NOMO-1 (cell line): ENCODE measurements at regions not wholly inside any gene's neighbourhood (a gene's known extent, or its start where the extent isn't known, plus 50 kb on each side); places are given as distances from the start of the nearest gene placed in this dataset.
"Not testable (repeated sequence)": the region's sequence is repeated elsewhere in the genome, so short reads cannot be mapped to it uniquely, and the experiment has no call there.

Experiments
- DNase-seq, 2 experiments: peaks; one replicate each; lab custom pipeline; 2025; ENCODE audit not compliant: unreplicated experiment in 2 of 2; lab: John Stamatoyannopoulos, UW

DNA sequence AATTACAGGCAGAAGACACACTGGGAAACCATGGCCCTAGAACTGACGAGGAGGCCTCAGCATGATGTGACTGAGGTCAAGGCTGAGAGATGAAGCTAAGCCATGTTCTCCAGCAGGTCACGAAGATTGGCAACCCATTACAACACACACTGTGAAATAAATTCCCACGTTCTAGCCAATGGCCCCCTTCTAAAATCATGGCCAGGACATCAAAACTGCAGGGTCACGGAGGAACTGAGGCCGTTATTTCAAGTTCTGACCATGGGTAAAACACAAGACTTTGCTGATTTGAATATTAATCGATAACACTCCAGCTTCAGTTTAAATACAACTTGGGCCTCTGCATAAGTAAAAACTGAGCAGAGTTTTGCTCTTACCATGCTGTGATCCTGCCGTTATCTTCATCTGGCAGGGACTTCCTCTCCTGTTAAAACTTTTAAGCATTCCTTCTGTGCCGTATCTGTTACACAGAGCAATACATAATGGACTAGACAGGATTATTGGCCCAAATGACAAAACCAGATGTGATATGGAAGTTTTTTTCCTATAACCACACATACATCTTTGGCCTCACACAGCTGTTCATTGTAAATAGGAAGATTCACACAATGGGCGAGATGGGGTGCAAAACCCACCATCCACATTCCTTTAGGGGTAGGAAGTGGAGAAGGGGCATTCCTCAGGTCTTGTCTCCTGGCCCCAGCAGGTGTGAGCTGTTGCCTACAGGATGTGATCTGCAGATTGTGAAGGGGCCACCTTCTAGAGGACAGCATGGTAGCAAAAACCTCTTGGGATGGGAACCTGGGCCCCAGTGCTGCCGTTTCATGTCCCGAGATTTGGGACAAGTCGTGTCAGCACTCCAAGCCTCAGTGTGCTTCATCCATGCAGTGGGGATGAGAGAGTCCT, 207.4 kb downstream of the OPA1 start:
- DNase-seq, result no peak

DNA sequence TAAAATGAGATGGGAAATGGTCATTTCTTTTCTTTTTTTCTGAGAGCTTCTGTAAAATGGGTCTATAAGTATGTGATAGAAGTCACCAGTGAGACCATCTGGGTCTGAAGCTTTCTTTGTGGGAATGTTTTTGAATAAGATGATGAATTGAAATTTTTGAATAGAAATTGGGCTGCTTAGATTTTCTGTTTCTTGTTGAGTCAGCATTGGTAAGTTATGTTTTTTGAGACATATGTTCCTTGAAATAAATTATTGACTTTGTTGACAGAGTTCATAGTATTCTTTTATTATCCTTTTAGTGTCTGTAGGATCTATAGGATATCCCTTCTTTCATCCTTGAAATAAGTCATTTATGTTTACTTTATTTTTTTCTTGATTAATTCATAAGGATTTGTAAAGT, 208.1 kb downstream of the OPA1 start:
- DNase-seq, result no peak

DNA sequence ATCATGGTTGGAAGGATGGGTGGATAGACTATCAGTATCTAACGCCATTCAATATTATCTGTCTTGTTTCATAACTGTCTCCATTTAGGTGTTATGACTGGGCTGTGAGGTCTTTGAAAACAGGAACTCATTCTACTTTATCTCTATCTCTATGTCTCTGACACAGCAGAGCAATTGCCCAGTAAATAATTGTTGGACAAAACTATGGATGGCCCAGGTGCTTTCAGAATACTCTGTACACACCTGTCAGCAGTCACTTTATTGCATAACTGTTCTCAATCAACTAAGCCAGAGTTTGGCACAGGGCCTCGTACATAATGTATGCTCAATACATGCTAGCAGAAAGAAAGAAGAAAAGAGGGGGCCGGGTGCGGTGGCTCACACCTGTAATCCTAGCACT, 210.3 kb downstream of the OPA1 start:
- no peak for DNase-seq

DNA sequence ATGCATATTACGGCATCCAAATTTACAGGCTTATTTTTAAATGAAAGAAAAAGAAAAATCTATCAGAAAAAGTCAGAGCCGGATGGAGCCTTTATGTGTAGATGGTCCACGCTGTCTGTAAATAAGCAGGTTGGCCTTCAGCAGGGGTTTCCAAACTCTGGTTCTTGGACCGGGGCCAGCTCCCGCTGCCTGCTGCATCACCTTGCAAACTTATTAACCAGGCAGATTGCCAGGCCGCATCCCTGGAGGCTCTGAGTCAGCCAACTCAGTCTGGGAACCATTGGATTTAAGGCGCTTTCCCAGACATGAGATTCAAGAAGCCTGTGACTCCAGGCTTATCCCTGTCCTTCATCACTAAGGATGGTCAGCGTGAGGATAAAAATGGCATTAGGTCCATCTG, 212.4 kb downstream of the OPA1 start:
- DNase-seq, result no peak

DNA sequence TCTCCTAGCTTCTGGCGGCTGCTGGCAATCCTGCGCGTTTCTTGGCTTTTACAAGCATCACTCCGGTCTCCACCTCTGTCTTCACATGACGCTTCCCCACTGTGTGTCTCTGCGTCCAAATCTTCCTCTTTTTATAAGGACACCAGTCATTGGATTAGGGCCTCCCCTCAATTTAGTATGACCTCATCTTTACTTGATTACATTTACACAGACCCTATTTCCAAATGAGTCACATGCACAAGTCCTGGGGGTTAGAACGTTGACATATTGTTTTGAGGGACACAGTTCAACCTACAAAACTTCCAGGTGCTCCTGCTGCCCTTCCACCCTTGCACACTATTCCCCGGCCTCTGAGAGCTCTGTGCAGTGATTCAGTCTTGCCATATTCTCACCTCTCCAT, 215.3 kb downstream of the OPA1 start:
- no peak for DNase-seq

DNA sequence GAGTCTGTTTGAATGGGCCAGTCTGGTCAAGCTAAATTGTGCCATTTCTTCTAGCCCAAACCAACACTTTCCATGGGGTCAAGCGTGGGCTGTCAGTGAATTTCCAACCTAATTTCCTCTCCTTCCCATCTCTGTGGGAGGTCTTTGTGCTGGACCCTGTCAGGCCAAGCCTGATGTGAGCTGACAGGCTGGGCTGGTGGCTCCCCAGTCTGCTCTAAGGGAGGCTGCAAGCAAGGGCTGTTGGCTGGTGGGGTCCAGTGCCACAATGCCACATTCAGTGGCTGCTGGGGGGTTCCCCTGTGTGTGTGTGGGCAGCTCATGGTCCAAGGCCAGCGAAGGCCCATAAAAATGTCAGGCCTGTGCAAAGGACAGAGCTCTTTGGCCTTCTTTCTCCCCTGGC, 216.1 kb downstream of the OPA1 start:
- no peak for DNase-seq

DNA sequence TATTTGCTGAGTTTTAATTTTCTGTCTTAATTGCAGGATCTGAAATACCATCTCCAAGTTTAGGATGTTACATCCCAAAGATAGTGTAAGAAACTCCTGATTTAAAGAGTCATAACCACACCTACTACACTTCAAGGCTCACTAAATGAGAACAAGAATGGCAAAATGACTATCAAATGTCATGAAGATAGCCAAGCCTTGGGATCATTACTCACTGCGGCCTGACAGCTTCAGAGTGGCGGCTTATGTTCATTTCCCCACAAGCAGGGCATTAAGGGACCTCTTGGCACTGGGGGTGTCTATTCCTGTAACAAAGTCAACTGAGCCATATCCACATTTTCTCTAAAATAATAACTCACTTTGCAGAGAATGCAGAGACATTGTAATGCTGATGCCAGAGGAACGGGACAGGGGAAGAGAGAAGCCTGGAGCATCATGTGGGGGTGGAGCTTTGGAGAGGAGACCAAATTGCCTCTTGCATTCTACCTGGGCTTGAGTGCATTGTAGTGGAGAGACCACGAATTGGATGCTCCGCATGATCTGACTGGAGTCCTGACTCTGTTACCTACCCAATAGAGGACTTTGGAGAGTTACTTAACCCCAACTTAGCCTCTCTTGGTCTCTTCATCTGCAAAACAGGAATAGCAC, 219.2 kb downstream of the OPA1 start:
- no peak for DNase-seq

DNA sequence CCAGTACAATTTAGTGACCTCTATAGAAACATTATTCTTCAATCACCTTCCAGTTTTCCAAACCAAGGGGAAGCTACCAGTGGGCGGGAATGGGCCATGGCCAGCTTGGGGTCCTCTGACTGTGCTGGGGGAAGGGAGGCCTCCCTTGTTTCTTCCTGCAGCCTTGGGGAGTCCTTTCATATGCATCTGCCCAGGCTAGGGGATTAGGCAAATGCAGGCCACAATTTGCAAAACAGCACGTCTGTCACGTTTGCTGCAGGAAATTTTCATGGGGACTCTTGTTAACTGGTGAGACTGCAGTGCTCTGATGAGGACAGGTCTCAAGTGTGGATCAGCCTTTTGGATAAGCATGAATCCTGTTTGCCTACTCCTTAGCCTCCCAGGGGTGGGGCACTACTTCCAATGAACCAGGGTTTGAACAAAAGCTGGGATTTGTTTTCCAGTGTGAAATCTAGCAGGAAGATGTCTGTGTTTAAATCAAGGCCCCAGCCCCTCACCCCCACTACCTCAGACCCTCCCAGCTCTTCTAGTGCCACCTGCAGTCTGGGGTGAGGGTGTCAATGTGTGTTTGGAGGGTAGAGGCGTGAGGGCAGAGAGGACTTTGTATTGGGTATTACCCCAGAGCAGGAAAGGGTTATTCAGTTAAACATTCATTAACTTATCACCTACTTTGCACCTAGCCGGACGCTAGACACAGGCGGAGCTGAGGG, 219.9 kb downstream of the OPA1 start:
- no peak for DNase-seq

DNA sequence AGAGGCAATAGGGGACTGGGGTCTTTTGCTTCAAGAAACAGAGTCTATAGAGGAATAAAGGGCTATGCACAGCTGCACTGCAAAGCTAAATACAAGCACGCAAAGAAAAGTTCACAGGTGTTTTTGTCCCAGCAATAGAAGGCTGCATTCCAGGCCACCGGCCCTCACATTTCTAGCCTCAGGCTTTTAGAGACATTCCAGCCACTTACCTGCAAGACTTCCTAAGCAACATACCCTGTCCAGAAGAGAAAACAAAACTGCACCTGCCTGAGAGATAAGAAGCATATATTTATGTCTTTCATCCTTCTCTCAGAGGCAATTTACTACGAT, 220.5 kb downstream of the OPA1 start:
- no peak for DNase-seq

DNA sequence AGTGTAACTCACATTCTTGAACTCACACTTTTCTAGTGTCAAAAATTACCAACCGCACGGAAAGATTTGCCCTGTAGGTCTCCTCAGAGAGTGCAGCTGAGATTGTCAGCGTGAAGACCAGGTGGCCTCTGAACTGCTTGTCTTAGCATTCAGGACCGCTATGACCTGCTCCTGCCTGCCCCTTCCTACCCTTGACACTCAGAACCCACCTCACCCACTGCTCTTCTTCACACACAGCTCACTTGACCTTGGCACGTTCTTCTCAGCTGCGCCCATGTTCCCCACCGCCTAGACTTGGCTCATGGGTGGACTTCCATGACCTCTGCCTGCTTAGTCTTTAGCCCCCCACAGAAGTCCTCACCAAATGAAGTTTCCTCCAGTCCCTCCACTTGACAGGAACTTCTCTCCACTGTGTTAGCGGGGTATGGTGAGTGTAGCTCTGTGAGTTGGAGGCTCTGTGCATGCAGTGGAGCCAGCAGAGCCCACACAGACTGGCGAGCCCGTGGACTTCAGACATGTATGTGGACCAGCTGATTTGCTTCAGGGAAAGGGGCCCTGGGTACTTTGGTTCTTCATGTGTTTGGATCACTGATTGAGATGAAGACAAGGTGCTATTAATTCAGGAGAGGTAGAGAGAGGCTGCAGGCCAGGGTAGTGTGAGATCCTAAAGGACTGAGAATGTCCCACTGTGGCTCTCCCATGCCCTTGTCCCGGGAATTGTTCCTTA, 221.3 kb downstream of the OPA1 start:
- no peak for DNase-seq

DNA sequence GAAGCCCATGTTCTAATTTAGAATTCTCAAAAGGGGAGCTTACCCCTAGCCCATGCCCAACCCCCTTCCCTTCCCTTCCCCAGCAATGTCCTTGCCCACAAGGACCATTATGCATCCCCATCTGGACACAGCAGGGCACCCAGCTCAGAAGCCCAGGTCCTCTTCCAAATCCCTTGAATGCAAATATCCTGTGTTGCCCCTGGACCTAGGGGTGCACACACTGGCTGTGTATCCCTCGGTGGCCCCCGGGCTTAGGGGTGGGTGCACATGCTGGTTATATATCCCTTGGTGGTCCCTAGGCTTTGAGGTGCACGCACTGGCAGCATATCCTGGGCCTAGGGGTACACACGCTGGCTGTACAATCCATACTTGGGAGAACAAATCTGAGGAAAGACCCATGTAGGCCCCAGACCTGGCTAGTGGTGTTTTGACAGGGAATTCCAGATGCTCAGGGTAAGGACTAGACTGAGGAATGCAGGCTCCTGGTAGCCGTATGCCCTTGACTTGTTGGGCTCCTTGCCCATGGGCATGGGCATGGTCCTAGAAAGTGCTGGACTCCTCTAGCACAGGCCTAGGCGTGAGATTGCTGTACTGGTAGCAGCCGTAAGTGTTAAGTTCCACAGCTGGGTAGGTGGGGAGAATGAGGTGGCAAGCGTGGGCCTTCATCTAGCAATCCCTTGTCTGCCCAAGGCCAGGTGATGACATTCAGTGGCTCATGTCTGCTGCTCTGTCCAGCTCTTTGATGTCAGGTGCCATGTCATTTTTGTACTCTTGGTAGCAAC, 222.4 kb downstream of the OPA1 start:
- no peak for DNase-seq

DNA sequence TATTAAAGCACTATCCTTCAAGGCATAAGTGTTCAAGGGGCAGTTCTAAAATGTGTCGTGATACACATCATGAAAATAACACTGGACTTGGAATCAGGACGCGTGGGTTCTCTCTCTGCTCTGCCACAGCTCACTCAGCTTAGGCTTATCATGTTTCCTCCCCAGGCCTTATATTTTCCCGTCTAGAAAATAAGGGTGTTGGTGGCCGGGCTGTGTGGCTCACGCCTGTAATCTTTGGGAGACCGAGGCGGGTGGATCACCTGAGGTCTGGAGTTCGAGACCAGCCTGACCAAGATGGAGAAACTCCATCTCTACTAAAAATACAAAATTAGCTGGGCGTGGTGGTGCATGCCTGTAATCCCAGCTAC, 223.0 kb downstream of the OPA1 start:
- no peak for DNase-seq

DNA sequence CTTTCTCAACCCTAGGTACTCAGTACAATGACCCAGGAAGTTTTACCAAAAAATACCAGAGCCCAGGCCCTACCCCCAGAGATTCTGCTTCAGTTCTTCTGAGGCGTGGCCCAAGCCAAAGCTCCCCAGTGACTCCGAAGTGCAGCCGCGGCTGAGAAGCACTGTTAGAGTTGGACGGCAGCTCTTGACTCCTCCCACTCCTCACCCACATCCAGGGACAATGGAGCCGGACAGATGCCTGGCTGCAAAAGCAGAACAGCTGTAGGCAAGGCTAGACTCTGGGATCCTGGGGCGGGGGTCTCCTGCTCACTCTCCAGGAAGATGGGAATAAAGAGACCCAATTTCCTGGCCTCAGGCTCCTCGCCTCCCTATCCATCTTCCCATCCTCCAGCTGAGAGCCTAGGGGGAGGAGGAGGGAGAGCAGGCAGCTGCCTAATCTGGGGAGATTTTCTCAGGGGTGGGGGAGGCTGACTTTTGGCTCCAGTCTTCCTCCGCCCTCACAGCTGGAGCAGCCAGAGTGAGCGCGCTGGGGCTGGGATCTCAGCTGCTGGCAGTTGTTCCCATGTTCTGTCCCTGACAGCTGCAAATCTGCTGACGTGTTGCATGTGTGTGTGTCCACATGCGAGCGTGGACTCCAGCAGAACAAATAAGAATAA, 223.8 kb downstream of the OPA1 start:
- DNase-seq, result no peak

DNA sequence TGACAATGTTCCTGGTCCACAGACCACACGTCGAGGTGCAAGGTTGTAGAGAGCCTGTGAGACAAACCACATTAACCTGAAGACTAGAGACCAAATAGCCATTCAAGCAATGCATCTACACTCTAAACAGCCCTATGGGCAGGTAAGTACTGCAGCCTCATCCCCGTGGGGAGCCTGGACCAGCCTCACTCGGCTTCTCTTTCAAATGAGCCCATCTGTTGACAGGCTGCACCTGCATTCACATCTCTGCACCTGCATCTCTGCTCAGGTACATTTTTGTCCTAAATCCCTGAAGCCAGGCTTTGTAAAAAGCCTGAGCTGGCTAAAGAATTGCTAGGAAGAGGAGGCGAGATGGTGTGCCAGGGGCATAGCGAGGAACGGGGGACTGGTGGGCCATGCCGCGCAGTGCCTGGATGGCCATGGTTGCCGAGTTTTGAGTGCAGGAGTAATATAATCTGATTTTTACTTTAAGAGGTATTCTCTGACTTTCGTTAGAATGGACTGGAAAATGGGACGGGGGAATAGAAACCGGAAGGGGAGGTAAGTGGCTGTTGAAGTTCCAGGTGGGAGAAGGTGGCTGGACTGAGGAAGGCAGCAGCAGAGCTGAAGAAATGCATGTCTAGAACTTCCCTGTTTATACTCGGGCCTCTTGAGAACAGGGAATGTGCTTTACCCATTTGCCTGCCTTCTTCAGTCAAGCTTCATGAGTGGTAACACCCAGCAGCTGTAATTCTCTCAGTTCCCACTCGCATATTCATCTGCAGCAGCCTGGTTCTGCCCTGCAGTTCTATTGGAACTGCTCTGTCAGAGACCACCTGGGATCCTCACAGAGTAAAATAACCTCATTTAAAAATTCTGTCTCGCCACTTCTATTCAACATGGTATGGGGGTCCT, 226.4 kb downstream of the OPA1 start:
- no peak for DNase-seq

DNA sequence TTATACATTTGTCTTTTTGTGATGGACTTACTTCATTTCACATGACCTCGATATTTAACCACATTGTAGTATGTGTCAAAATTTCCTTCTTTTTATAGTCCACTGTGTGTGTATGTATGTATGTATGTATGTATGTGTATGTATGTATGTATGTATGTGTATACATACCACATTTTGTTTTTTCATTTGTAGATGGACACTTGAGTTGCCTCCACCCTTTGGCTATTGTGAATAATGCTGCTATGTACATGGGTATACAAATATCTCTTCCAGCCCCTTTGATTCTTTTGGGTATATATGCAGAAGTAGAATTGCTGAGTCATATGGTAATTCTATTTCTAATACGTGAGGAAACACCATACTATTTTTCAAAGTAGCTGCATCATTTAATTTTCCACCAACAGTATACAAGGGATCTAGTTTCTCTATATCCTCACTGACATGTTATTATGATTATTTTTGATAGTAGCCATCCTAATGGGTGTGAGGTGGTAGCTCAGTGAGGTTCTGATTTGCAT, 228.2 kb downstream of the OPA1 start:
- DNase-seq, result peak in 1 of 2 experiments; percentile 77

DNA sequence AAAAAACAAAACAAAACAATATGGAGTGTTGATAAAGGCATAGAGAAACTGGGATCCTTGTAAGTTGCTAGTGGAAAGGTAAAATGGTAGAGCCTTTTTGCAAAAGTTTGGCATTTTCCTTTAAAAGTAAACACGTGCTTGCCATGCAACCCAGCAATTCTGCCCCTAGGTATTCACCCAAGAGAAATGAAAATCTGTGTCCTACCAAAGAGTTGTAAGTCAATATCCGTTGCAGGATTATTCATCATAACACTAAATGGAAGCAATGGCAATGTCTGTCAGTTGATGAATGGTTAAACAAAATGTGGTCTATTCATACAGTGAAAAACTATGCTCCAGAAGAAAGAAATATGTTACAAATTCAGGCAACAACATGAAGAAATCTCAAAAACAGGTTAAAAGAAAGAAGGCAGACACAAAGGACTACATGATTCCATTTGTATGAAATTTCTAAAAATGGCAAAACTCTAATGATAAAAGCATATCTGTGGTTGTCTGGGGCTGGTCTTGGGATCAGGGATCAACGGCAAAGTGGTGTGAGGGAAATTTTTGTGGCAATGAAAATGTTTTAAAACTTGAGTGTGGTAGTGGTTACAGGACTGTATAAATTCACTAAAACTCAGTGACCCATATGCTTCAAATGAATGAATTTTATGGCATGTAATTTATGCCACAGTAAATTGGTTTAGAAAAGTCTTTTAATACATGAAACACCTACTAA, 229.6 kb downstream of the OPA1 start:
- no peak for DNase-seq

DNA sequence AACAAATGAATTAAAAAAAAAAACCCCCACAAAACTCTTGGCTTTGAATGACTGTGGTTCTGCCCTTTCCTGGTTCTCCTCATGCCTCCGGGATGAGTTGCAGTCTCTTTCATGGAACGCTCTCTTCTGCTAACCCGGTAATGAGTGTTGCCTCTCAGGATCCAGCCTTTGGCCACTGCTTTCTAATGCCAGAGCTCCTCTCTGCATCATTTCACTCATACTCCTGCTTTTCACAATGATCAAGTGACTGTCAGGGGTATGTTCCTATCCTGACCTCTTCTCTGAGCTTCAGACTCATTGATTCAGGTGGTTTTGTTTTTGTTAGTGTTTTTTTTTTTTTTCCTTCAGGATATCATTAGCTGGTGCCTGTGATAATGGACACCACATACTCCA, 230.2 kb downstream of the OPA1 start:
- DNase-seq, result not testable (repeated sequence)

DNA sequence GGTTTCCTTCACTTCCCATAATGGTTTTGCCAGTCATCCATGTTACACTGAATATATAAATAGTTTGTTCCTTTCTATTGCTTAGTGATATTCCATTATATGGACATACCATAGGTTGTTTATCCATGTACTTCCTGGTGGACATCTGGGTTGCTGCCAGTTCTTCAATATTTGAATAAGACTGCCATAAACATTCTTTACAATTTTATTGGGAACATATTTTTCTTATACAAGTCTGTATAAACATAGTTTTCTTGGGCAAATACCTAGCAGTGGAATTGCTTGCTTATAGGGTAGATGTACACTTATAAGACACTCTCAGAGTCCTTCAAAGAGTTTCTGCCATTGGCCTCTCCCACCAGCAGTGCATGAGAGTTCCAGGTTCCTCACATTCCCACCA, 231.4 kb downstream of the OPA1 start:
- DNase-seq, result no peak
